ENCODE measurements at regions not wholly inside any gene's neighbourhood (a gene's known extent, or its start where the extent isn't known, plus 50 kb on each side); places are given as distances from the start of the nearest gene placed in this dataset.

DNA sequence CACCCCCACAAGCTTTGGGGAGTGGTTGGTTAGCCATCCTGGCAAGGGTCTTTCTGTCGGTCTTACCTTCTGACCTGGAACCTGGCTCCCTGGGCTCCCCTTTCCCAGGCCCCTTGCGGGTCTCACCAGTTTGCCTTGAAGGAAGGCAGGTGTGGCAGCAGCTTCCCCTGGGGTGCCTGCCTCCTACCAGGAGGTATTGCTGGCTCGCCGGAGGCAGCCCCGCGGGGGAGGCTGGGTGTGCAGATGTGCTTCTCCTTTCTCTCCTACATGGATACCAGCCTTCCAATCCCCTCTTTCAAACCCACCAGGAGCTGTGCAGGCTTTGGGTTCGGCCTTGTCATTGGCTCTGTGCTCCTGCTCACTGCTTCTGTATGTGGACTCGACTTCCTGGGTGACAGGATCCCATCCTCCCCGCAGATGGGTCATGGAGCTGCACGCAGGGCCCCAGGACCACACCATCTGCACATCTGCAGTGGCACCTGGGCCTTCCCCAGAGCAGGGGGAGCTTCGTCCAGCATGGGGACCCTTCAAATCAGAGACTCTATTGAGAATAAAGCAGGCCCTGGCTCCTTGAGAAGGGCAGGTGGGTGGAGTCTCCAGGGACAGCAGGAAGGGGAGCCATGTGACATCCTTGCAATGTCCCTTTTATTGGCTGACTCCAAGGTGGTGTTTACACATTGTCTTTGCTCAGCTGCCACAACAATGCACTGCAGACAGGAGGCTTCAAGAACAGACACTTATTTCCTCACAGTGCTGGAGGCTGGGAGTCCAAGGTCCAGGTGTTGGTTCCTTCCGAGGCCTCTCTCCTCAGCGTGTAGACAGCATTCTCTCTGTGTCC is 592.0 kb downstream of the BRD1 start:
- TF ChIP-seq, protein P1, sequence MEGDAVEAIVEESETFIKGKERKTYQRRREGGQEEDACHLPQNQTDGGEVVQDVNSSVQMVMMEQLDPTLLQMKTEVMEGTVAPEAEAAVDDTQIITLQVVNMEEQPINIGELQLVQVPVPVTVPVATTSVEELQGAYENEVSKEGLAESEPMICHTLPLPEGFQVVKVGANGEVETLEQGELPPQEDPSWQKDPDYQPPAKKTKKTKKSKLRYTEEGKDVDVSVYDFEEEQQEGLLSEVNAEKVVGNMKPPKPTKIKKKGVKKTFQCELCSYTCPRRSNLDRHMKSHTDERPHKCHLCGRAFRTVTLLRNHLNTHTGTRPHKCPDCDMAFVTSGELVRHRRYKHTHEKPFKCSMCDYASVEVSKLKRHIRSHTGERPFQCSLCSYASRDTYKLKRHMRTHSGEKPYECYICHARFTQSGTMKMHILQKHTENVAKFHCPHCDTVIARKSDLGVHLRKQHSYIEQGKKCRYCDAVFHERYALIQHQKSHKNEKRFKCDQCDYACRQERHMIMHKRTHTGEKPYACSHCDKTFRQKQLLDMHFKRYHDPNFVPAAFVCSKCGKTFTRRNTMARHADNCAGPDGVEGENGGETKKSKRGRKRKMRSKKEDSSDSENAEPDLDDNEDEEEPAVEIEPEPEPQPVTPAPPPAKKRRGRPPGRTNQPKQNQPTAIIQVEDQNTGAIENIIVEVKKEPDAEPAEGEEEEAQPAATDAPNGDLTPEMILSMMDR (IDR thresholded peaks at IDR 0.05), result no peak
- TF ChIP-seq POLR2A (IDR thresholded peaks at IDR 0.05), result no peak

All from esophagus squamous epithelium (tissue), 4 donors.